Vagina (tissue), 2 donors: ENCODE measurements at regions not wholly inside any gene's neighbourhood (a gene's known extent, or its start where the extent isn't known, plus 50 kb on each side); places are given as distances from the start of the nearest gene placed in this dataset.

ENCODE experiments used
- POLR2A ChIP-seq, 2 donors: fragments of 450-650 bp; IDR thresholded peaks; one replicate each; pipeline ENCODE4 v1.6.1; 2017; ENCODE audit warnings: antibody characterized with exemption in 2 of 2, mild to moderate bottlenecking in 2 of 2, moderate library complexity in 2 of 2
- TF ChIP-seq, protein P1 (sequence below), 3 experiments: fragments of 450-650 bp in 2 of 3; fragments of 200-600 bp in 1 of 3; sonication (generic) in 1 of 3; IDR thresholded peaks; one replicate each; pipeline ENCODE4 v1.5.1; 2017 to 2019; ENCODE audit warnings: antibody characterized with exemption in 3 of 3, mild to moderate bottlenecking in 2 of 3, moderate library complexity in 2 of 3

DNA sequence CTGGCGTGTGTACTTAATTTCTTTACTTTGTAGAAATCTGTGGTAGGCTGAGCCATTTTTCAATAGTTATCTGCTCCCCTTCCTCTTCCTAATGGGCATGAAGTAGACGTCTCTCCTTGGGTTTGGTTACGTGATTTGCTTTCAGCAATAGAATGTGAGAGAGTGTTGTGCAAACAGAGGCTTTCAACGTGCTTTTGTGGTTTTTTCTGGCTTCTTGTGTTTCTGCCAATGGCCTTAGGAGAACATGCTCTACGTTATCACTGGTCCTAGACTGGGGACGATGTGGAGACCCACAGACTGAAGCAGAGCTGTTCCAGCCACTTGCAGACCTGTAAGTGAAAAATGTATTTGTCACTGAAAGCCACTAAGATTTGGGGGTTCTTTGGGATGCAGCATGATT lies 107.2 kb upstream of the NPTX2 start:
- TF ChIP-seq, protein P1, sequence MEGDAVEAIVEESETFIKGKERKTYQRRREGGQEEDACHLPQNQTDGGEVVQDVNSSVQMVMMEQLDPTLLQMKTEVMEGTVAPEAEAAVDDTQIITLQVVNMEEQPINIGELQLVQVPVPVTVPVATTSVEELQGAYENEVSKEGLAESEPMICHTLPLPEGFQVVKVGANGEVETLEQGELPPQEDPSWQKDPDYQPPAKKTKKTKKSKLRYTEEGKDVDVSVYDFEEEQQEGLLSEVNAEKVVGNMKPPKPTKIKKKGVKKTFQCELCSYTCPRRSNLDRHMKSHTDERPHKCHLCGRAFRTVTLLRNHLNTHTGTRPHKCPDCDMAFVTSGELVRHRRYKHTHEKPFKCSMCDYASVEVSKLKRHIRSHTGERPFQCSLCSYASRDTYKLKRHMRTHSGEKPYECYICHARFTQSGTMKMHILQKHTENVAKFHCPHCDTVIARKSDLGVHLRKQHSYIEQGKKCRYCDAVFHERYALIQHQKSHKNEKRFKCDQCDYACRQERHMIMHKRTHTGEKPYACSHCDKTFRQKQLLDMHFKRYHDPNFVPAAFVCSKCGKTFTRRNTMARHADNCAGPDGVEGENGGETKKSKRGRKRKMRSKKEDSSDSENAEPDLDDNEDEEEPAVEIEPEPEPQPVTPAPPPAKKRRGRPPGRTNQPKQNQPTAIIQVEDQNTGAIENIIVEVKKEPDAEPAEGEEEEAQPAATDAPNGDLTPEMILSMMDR (IDR thresholded peaks at IDR 0.05): no peak
- no peak for TF ChIP-seq POLR2A (IDR thresholded peaks at IDR 0.05)
